SKM-1 treated with dmso at 0.1 percent for 144 hours (cell line): ENCODE measurements at regions not wholly inside any gene's neighbourhood (a gene's known extent, or its start where the extent isn't known, plus 50 kb on each side); places are given as distances from the start of the nearest gene placed in this dataset.

Source experiments
- DNase-seq: peaks from one replicate; lab custom pipeline; 2025; ENCODE audit not compliant: unreplicated experiment; lab: John Stamatoyannopoulos, UW

GRCh38 chr4:132981611-132982010, 167.5 kb upstream of the PCDH10 start:
- DNase-seq, result no peak

GRCh38 chr4:132982151-132982550, 166.9 kb upstream of the PCDH10 start:
- no peak for DNase-seq

- no peak for DNase-seq
These were observed 158.0 kb upstream of the PCDH10 start for GRCh38 chr4:132991111-132991510.

- DNase-seq, result no peak
These were observed 156.4 kb upstream of the PCDH10 start for GRCh38 chr4:132992686-132993085.

GRCh38 chr4:132998585-132999230, 150.4 kb upstream of the PCDH10 start:
- no peak for DNase-seq

- no peak for DNase-seq
These were observed 149.1 kb upstream of the PCDH10 start for GRCh38 chr4:133000012-133000411.

GRCh38 chr4:133003169-133003568, 145.9 kb upstream of the PCDH10 start:
- DNase-seq, result no peak

- no peak for DNase-seq
These were observed 134.5 kb upstream of the PCDH10 start for GRCh38 chr4:133014473-133015135.

GRCh38 chr4:133045288-133045687, 103.8 kb upstream of the PCDH10 start:
- DNase-seq, result no peak

- DNase-seq, result no peak
These were observed 102.9 kb upstream of the PCDH10 start for GRCh38 chr4:133046156-133046555.

GRCh38 chr4:133058701-133059100, 90.4 kb upstream of the PCDH10 start:
- DNase-seq, result no peak

- DNase-seq, result no peak
These were observed 90.0 kb upstream of the PCDH10 start for GRCh38 chr4:133059117-133059516.

- no peak for DNase-seq
These were observed 86.2 kb upstream of the PCDH10 start for GRCh38 chr4:133062851-133063250.

- no peak for DNase-seq
These were observed 81.0 kb upstream of the PCDH10 start for GRCh38 chr4:133068083-133068482.

GRCh38 chr4:133081246-133081645, 67.8 kb upstream of the PCDH10 start:
- DNase-seq, result no peak

- no peak for DNase-seq
These were observed 64.7 kb upstream of the PCDH10 start for GRCh38 chr4:133084421-133084820.

- DNase-seq, result no peak
These were observed 53.5 kb upstream of the PCDH10 start for GRCh38 chr4:133095591-133095990.

- no peak for DNase-seq
These were observed 52.1 kb upstream of the PCDH10 start for GRCh38 chr4:133096972-133097371.
